GM23338 (cell line): ENCODE measurements at regions not wholly inside any gene's neighbourhood (a gene's known extent, or its start where the extent isn't known, plus 50 kb on each side); places are given as distances from the start of the nearest gene placed in this dataset.

Experiments
- ATAC-seq: fragments of 200-7000 bp; cut with Tn5 transposase; 3 replicates; pipeline ENCODE4 v1.9.1; 2020
- DNase-seq: peaks from one replicate; pipeline ENCODE4 v3.0.0-alpha.2; 2015; ENCODE audit warnings: low spot score
- H2AFZ ChIP-seq: fragments of 200-600 bp; sonication (generic); 2 replicates; pipeline ENCODE4 v1.8.0; 2016; ENCODE audit warnings: antibody characterized with exemption, mild to moderate bottlenecking, moderate library complexity
- H3F3A ChIP-seq: fragments of 200-600 bp; sonication (generic); replicated peaks from 2 replicates; pipeline ENCODE4 v1.8.0; 2017; ENCODE audit warnings: antibody characterized with exemption, mixed run types, low read depth
- H3K27ac ChIP-seq: fragments of 200-600 bp; sonication (generic); 2 replicates; pipeline ENCODE4 v1.6.1; 2016; ENCODE audit warnings: low read depth
- H3K27me3 ChIP-seq: fragments of 200-600 bp; sonication (generic); 2 replicates; pipeline ENCODE4 v1.8.0; 2016; ENCODE audit warnings: mild to moderate bottlenecking, mixed run types, moderate library complexity; ENCODE audit not compliant: insufficient read depth
- H3K36me3 ChIP-seq: fragments of 200-600 bp; sonication (generic); 2 replicates; pipeline ENCODE4 v1.8.0; 2016; ENCODE audit warnings: mild to moderate bottlenecking; ENCODE audit not compliant: insufficient read depth
- H3K4me1 ChIP-seq: fragments of 200-600 bp; sonication (generic); 2 replicates; pipeline ENCODE4 v1.8.0; 2016; ENCODE audit warnings: mild to moderate bottlenecking, moderate library complexity; ENCODE audit not compliant: insufficient read depth
- H3K4me2 ChIP-seq: fragments of 200-600 bp; sonication (generic); 2 replicates; pipeline ENCODE4 v1.7.1; 2017; ENCODE audit warnings: mixed run types
- H3K4me3 ChIP-seq: fragments of 200-600 bp; sonication (generic); 2 replicates; pipeline ENCODE4 v1.6.1; 2016; ENCODE audit warnings: mixed run types
- H3K79me2 ChIP-seq: fragments of 200-600 bp; sonication (generic); replicated peaks from 2 replicates; pipeline ENCODE4 v1.8.0; 2017; ENCODE audit warnings: mild to moderate bottlenecking; ENCODE audit not compliant: insufficient read depth
- H3K9me2 ChIP-seq: fragments of 200-600 bp; sonication (generic); 2 replicates; pipeline ENCODE4 v1.8.0; 2017; ENCODE audit not compliant: insufficient read depth
- H4K20me1 ChIP-seq: fragments of 200-600 bp; sonication (generic); replicated peaks from 2 replicates; pipeline ENCODE4 v1.8.0; 2017; ENCODE audit warnings: mild to moderate bottlenecking; ENCODE audit not compliant: insufficient read depth
- H3K27ac Mint-ChIP-seq: 2 replicates; pipeline ENCODE4 v1.8.0; 2020; ENCODE audit warnings: inconsistent platforms, mild to moderate bottlenecking, moderate library complexity, mixed read lengths
- H3K27me3 Mint-ChIP-seq: 3 replicates; pipeline ENCODE4 v1.8.0; 2022; ENCODE audit warnings: low read depth, mild to moderate bottlenecking, moderate library complexity, mixed read lengths, inconsistent platforms; ENCODE audit not compliant: insufficient read depth, poor library complexity
- H3K36me3 Mint-ChIP-seq: 3 replicates; pipeline ENCODE4 v1.8.0; 2021; ENCODE audit warnings: low read depth, mild to moderate bottlenecking, inconsistent platforms, moderate library complexity, mixed read lengths
- H3K4me1 Mint-ChIP-seq: 3 replicates; pipeline ENCODE4 v1.8.0; 2020; ENCODE audit warnings: mild to moderate bottlenecking, inconsistent platforms, mixed read lengths
- H3K4me3 Mint-ChIP-seq: 3 replicates; pipeline ENCODE4 v1.8.0; 2021; ENCODE audit warnings: moderate library complexity, mild to moderate bottlenecking, inconsistent platforms, mixed read lengths
- H3K9me3 Mint-ChIP-seq: 3 replicates; pipeline ENCODE4 v1.8.0; 2020; ENCODE audit warnings: moderate library complexity, mild to moderate bottlenecking, inconsistent platforms, mixed read lengths
- CREB1 ChIP-seq: fragments of 250-450 bp; sonication (Bioruptor Pico); IDR thresholded peaks from 2 replicates; pipeline ENCODE4 v1.5.0; 2020; ENCODE audit warnings: low read depth, mild to moderate bottlenecking, moderate library complexity
- ETS1 ChIP-seq: IDR thresholded peaks from 2 replicates; pipeline ENCODE4 v1.6.1; 2016; ENCODE audit warnings: antibody characterized with exemption
- EZH2 ChIP-seq: fragments of 200-600 bp; sonication (generic); IDR thresholded peaks from one replicate; pipeline ENCODE4 v1.8.0; 2017; ENCODE audit warnings: antibody characterized with exemption, mild to moderate bottlenecking, low read depth; ENCODE audit not compliant: unreplicated experiment
- EZH2phosphoT487 ChIP-seq: fragments of 200-600 bp; sonication (generic); IDR thresholded peaks from one replicate; pipeline ENCODE4 v1.8.1; 2018; ENCODE audit warnings: antibody characterized with exemption; ENCODE audit not compliant: unreplicated experiment
- JUNB ChIP-seq: IDR thresholded peaks from one replicate; pipeline ENCODE4 v1.6.1; 2016; ENCODE audit warnings: antibody characterized with exemption; ENCODE audit not compliant: unreplicated experiment
- POLR2AphosphoS5 ChIP-seq: IDR thresholded peaks from 2 replicates; pipeline ENCODE4 v1.6.1; 2016; ENCODE audit warnings: antibody characterized with exemption, low read depth
- STAT1 ChIP-seq: IDR thresholded peaks from one replicate; pipeline ENCODE4 v1.6.1; 2016; ENCODE audit warnings: antibody characterized with exemption; ENCODE audit not compliant: unreplicated experiment
- ZNF114 ChIP-seq: fragments of 250-450 bp; sonication (Bioruptor Pico); IDR thresholded peaks from 2 replicates; pipeline ENCODE4 v1.5.0; 2020; ENCODE audit warnings: mild to moderate bottlenecking, moderate library complexity
- ZNF331 ChIP-seq: fragments of 250-450 bp; sonication (Bioruptor Pico); IDR thresholded peaks from 2 replicates; pipeline ENCODE4 v1.5.0; 2020; ENCODE audit warnings: low read depth, mild to moderate bottlenecking, moderate library complexity
- TF ChIP-seq, protein P1 (sequence below): IDR thresholded peaks from one replicate; pipeline ENCODE4 v1.6.1; 2018; ENCODE audit warnings: antibody characterized with exemption; ENCODE audit not compliant: unreplicated experiment
- TF ChIP-seq, protein P2 (sequence below): fragments of 250-450 bp; sonication (Bioruptor Pico); IDR thresholded peaks from 2 replicates; pipeline ENCODE4 v1.5.0; 2020; ENCODE audit warnings: mild to moderate bottlenecking, moderate library complexity

- TF ChIP-seq, protein P1, sequence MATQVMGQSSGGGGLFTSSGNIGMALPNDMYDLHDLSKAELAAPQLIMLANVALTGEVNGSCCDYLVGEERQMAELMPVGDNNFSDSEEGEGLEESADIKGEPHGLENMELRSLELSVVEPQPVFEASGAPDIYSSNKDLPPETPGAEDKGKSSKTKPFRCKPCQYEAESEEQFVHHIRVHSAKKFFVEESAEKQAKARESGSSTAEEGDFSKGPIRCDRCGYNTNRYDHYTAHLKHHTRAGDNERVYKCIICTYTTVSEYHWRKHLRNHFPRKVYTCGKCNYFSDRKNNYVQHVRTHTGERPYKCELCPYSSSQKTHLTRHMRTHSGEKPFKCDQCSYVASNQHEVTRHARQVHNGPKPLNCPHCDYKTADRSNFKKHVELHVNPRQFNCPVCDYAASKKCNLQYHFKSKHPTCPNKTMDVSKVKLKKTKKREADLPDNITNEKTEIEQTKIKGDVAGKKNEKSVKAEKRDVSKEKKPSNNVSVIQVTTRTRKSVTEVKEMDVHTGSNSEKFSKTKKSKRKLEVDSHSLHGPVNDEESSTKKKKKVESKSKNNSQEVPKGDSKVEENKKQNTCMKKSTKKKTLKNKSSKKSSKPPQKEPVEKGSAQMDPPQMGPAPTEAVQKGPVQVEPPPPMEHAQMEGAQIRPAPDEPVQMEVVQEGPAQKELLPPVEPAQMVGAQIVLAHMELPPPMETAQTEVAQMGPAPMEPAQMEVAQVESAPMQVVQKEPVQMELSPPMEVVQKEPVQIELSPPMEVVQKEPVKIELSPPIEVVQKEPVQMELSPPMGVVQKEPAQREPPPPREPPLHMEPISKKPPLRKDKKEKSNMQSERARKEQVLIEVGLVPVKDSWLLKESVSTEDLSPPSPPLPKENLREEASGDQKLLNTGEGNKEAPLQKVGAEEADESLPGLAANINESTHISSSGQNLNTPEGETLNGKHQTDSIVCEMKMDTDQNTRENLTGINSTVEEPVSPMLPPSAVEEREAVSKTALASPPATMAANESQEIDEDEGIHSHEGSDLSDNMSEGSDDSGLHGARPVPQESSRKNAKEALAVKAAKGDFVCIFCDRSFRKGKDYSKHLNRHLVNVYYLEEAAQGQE = no peak
- TF ChIP-seq CREB1 (no peak), POLR2AphosphoS5 (no peak), JUNB (no peak), EZH2phosphoT487 (no peak), ZNF331 (CRISPR knock-in tag) (no peak), ZNF114 (no peak), EZH2 (no peak), STAT1 (no peak)
Observed at GRCh38 chr2:220568296-220568695, 940.9 kb downstream of the SLC4A3 start (continued).

- Histone ChIP-seq H3K27ac (no peak overlapping the region), H3K4me3 (no peak overlapping the region), H3K79me2 (no peaks in the 10 kb centered on the region), H4K20me1 (no peaks in the 10 kb centered on the region), H3K27me3 (no peaks in the 10 kb centered on the region), H3K36me3 (no peaks in the 10 kb centered on the region), H3K9me2 (peaks cover 14% of the 10 kb centered on the region; the same call in 1 of the 2 replicates), H3K4me1 (no peaks in the 10 kb centered on the region), H3K4me2 (no peak overlapping the region), H2AFZ (no peak overlapping the region), H3F3A (no peaks in the 10 kb centered on the region)
- ATAC-seq (no peak), DNase-seq (no peak)
- H3K4me3 Mint-ChIP-seq = no peak overlapping the region
- H3K9me3 Mint-ChIP-seq = no peaks in the 10 kb centered on the region
- H3K27me3 Mint-ChIP-seq = peaks cover 2% of the 10 kb centered on the region
- no peaks in the 10 kb centered on the region for H3K36me3 Mint-ChIP-seq
- peaks cover 11% of the 10 kb centered on the region; the same call in 2 of the 3 replicates for H3K4me1 Mint-ChIP-seq
- H3K27ac Mint-ChIP-seq = no peak overlapping the region
- TF ChIP-seq POLR2AphosphoS5 (no peak), EZH2 (no peak), ETS1 (no peak), JUNB (no peak), CREB1 (no peak), ZNF331 (CRISPR knock-in tag) (no peak), ZNF114 (no peak), STAT1 (no peak), EZH2phosphoT487 (no peak)
- TF ChIP-seq, protein P2, sequence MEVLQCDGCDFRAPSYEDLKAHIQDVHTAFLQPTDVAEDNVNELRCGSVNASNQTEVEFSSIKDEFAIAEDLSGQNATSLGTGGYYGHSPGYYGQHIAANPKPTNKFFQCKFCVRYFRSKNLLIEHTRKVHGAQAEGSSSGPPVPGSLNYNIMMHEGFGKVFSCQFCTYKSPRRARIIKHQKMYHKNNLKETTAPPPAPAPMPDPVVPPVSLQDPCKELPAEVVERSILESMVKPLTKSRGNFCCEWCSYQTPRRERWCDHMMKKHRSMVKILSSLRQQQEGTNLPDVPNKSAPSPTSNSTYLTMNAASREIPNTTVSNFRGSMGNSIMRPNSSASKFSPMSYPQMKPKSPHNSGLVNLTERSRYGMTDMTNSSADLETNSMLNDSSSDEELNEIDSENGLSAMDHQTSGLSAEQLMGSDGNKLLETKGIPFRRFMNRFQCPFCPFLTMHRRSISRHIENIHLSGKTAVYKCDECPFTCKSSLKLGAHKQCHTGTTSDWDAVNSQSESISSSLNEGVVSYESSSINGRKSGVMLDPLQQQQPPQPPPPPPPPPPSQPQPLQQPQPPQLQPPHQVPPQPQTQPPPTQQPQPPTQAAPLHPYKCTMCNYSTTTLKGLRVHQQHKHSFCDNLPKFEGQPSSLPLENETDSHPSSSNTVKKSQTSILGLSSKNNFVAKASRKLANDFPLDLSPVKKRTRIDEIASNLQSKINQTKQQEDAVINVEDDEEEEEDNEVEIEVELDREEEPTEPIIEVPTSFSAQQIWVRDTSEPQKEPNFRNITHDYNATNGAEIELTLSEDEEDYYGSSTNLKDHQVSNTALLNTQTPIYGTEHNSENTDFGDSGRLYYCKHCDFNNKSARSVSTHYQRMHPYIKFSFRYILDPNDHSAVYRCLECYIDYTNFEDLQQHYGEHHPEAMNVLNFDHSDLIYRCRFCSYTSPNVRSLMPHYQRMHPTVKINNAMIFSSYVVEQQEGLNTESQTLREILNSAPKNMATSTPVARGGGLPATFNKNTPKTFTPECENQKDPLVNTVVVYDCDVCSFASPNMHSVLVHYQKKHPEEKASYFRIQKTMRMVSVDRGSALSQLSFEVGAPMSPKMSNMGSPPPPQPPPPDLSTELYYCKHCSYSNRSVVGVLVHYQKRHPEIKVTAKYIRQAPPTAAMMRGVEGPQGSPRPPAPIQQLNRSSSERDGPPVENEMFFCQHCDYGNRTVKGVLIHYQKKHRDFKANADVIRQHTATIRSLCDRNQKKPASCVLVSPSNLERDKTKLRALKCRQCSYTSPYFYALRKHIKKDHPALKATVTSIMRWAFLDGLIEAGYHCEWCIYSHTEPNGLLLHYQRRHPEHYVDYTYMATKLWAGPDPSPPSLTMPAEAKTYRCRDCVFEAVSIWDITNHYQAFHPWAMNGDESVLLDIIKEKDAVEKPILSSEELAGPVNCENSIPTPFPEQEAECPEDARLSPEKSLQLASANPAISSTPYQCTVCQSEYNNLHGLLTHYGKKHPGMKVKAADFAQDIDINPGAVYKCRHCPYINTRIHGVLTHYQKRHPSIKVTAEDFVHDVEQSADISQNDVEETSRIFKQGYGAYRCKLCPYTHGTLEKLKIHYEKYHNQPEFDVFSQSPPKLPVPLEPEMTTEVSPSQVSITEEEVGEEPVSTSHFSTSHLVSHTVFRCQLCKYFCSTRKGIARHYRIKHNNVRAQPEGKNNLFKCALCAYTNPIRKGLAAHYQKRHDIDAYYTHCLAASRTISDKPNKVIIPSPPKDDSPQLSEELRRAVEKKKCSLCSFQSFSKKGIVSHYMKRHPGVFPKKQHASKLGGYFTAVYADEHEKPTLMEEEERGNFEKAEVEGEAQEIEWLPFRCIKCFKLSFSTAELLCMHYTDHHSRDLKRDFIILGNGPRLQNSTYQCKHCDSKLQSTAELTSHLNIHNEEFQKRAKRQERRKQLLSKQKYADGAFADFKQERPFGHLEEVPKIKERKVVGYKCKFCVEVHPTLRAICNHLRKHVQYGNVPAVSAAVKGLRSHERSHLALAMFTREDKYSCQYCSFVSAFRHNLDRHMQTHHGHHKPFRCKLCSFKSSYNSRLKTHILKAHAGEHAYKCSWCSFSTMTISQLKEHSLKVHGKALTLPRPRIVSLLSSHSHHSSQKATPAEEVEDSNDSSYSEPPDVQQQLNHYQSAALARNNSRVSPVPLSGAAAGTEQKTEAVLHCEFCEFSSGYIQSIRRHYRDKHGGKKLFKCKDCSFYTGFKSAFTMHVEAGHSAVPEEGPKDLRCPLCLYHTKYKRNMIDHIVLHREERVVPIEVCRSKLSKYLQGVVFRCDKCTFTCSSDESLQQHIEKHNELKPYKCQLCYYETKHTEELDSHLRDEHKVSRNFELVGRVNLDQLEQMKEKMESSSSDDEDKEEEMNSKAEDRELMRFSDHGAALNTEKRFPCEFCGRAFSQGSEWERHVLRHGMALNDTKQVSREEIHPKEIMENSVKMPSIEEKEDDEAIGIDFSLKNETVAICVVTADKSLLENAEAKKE = no peak
Observed at GRCh38 chr2:220569112-220569897, 941.9 kb downstream of the SLC4A3 start.
